Endothelial cell (in vitro differentiated cells): ENCODE measurements at regions not wholly inside any gene's neighbourhood (a gene's known extent, or its start where the extent isn't known, plus 50 kb on each side); places are given as distances from the start of the nearest gene placed in this dataset.

Experiments
- DNase-seq: peaks from one replicate; pipeline ENCODE4 v3.0.0; 2021; ENCODE audit warnings: low spot score
- H3K27ac Mint-ChIP-seq: one replicate; pipeline ENCODE4 v1.8.0; 2021; ENCODE audit warnings: mixed read lengths, inconsistent platforms; ENCODE audit not compliant: unreplicated experiment
- H3K27me3 Mint-ChIP-seq: one replicate; pipeline ENCODE4 v1.8.0; 2021; ENCODE audit warnings: mild to moderate bottlenecking, moderate library complexity, mixed read lengths, inconsistent platforms; ENCODE audit not compliant: unreplicated experiment
- H3K36me3 Mint-ChIP-seq: one replicate; pipeline ENCODE4 v1.8.0; 2021; ENCODE audit warnings: mild to moderate bottlenecking, low read depth, mixed read lengths, inconsistent platforms; ENCODE audit not compliant: unreplicated experiment
- H3K4me1 Mint-ChIP-seq: one replicate; pipeline ENCODE4 v1.8.0; 2021; ENCODE audit warnings: mild to moderate bottlenecking, mixed read lengths, inconsistent platforms; ENCODE audit not compliant: unreplicated experiment
- H3K4me3 Mint-ChIP-seq: one replicate; pipeline ENCODE4 v1.8.0; 2021; ENCODE audit warnings: mild to moderate bottlenecking, mixed read lengths, inconsistent platforms; ENCODE audit not compliant: unreplicated experiment
- H3K9me3 Mint-ChIP-seq: one replicate; pipeline ENCODE4 v1.8.0; 2021; ENCODE audit warnings: mixed read lengths, inconsistent platforms; ENCODE audit not compliant: unreplicated experiment
- TF ChIP-seq, protein P1 (sequence below): fragments of 200-600 bp; sonication (generic); IDR thresholded peaks from one replicate; pipeline ENCODE4 v1.5.0; 2021; ENCODE audit warnings: antibody characterized with exemption; ENCODE audit not compliant: unreplicated experiment

DNA sequence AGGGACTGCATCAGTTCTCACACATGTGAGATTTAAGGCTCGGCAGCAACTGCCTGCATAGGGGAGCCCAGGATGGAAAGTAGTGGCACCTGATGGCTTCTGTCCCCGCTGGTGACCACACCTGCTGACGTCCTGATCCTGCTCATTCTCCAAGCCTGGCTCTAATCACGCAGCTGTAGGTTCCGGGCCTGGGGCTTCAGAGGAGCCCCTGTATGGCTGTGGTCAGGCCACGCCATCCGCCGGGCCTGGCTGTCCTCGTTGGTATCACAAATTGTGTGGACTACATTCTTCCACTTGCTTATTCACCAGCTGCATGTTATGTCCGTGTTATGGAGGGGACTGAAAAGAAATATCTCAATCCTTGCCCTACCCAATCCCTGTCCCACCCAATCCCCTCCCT, 580.0 kb downstream of the TBC1D22A start:
- Mint-ChIP-seq H3K9me3 (peaks cover 30% of the 10 kb centered on the region), H3K27me3 (peaks cover 12% of the 10 kb centered on the region), H3K4me3 (no peak overlapping the region), H3K4me1 (no peaks in the 10 kb centered on the region), H3K27ac (no peak overlapping the region), H3K36me3 (peaks cover 14% of the 10 kb centered on the region)
- TF ChIP-seq, protein P1, sequence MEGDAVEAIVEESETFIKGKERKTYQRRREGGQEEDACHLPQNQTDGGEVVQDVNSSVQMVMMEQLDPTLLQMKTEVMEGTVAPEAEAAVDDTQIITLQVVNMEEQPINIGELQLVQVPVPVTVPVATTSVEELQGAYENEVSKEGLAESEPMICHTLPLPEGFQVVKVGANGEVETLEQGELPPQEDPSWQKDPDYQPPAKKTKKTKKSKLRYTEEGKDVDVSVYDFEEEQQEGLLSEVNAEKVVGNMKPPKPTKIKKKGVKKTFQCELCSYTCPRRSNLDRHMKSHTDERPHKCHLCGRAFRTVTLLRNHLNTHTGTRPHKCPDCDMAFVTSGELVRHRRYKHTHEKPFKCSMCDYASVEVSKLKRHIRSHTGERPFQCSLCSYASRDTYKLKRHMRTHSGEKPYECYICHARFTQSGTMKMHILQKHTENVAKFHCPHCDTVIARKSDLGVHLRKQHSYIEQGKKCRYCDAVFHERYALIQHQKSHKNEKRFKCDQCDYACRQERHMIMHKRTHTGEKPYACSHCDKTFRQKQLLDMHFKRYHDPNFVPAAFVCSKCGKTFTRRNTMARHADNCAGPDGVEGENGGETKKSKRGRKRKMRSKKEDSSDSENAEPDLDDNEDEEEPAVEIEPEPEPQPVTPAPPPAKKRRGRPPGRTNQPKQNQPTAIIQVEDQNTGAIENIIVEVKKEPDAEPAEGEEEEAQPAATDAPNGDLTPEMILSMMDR, result no peak
- DNase-seq, result no peak

DNA sequence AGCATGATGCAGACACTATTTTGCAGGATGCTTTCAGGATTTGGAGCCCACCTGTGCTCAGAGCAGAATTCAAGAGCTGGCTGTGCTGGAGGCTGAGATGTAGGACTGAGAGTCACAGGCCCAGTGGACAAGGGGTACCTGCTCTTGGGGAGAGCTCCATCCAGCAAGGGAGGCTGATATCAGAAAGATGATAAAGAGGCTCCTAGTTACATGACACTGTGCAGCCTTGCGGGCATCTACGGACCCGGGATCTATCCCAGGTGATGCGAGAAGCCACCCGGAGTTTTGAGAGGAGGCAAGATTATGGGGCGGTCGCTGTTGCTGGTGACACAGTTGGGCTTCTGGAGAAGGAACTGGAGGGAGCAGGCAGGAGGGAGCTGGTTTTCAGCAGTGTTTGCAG, 579.0 kb downstream of the TBC1D22A start:
- TF ChIP-seq, protein P1, result no peak
- Mint-ChIP-seq H3K27me3 (peaks cover 12% of the 10 kb centered on the region), H3K36me3 (peaks cover 14% of the 10 kb centered on the region), H3K4me3 (peak overlapping the region; percentile 54), H3K4me1 (no peaks in the 10 kb centered on the region), H3K27ac (no peak overlapping the region), H3K9me3 (peaks cover 38% of the 10 kb centered on the region)
- DNase-seq, result no peak

DNA sequence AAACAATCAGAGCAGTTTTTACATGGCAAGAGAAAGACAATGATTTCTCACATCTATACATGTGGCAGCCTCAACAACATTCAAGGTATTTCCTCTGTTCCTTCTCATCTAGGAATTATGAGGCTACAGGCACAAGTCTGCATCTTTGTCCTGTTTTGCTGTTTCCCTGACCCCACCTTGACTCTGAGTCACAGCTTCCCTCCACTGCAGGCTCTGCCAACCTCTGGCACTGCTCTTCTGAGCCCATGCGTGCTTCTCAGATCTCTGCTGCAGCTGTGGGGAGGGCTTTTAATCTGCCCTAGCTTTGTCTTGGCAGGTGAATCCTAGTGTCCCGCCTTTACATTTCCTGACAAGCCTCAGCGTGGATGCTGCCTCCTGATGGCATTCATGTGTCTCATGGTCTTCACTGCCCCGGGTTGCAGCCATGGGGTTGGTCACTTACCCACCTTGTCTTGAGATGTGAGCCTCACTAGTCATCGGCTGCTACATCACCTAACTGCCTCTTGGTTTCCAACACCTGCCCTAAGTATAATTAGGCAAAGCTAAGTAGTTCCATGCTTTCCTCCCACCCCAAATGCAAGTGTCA, 578.5 kb downstream of the TBC1D22A start:
- H3K9me3 Mint-ChIP-seq, result peaks cover 42% of the 10 kb centered on the region
- H3K4me3 Mint-ChIP-seq, result peak overlapping the region; percentile 54
- peaks cover 18% of the 10 kb centered on the region for H3K36me3 Mint-ChIP-seq
- peaks cover 12% of the 10 kb centered on the region for H3K27me3 Mint-ChIP-seq
- TF ChIP-seq, protein P1, result no peak
- no peaks in the 10 kb centered on the region for H3K4me1 Mint-ChIP-seq
- no peak for DNase-seq
- no peak overlapping the region for H3K27ac Mint-ChIP-seq

DNA sequence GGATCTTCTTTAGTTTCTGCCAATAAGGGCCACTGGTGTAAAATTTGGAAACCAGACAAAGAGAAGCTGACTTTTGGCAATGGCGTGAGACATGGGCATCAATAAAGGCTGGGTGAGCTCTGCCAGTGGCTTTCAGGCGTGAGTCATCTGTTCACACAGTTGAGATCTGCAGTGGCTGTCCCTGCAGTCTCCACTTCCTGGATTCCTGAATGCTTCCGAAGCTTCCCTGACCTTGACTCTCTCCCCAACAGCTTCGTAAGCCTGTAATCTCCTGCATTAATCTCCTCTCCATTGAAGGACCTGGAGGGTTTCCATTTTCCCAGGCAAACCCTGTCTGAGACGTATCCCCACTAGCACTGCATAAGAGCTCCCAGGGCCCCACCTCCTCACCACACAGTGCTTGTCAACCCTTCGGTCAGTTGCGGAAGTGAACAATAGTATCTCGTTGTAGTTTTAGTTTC, 574.7 kb downstream of the TBC1D22A start:
- H3K9me3 Mint-ChIP-seq, result peaks cover 60% of the 10 kb centered on the region
- peaks cover 13% of the 10 kb centered on the region for H3K36me3 Mint-ChIP-seq
- no peak overlapping the region for H3K4me3 Mint-ChIP-seq
- H3K27me3 Mint-ChIP-seq, result peaks cover 6% of the 10 kb centered on the region
- DNase-seq, result no peak
- H3K4me1 Mint-ChIP-seq, result no peaks in the 10 kb centered on the region
- TF ChIP-seq, protein P1, result no peak
- H3K27ac Mint-ChIP-seq, result no peak overlapping the region

DNA sequence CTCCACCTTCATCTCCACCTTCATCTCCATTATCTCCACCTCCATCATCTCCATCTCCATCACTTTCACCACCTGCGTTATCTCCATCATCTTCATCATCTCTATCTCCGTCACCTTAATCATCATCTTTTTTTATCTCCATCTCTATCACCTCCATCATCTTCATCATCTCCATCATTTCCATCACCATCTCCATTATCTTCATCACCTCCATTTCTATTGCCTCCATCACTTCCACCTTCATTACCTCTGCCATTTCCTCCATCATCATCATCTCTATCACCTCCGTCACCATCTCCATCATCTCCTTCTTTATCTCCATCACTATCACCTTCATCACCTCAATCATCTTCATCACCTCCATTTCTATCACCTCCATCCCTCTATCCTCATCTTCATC, 573.5 kb downstream of the TBC1D22A start:
- Mint-ChIP-seq H3K36me3 (peaks cover 14% of the 10 kb centered on the region), H3K27me3 (peaks cover 5% of the 10 kb centered on the region), H3K4me3 (peak overlapping the region; percentile 2), H3K9me3 (peaks cover 61% of the 10 kb centered on the region), H3K27ac (peak overlapping the region; percentile 1), H3K4me1 (no peaks in the 10 kb centered on the region)
- TF ChIP-seq, protein P1, result no peak
- DNase-seq, result no peak
